A549 (cell line): ENCODE measurements at regions not wholly inside any gene's neighbourhood (a gene's known extent, or its start where the extent isn't known, plus 50 kb on each side); places are given as distances from the start of the nearest gene placed in this dataset.

ENCODE experiments used
- ATAC-seq, 2 experiments: fragments of 200-7000 bp in 1 of 2; fragments of >200 bp in 1 of 2; cut with Nextera tagmentation in 1 of 2; cut with Tn5 transposase in 1 of 2; 3 replicates each; pipeline versions ENCODE4 v1.8.0 to v1.9.1; 2018 to 2020; ENCODE audit warnings: mild to moderate bottlenecking in 1 of 2, moderate library complexity in 1 of 2
- CTCF ChIA-PET: fragments of 300-600 bp; sonication (Branson Sonifier 250); formaldehyde crosslinking; extraction: SDS; loops from one replicate; lab custom pipeline; 2021; ENCODE audit warnings: antibody characterized with exemption, inconsistent platforms; lab: Yijun Ruan, JAX
- POLR2A ChIA-PET: fragments of 350-600 bp; formaldehyde crosslinking; extraction: SDS; loops from one replicate; lab custom pipeline; 2021; ENCODE audit warnings: antibody characterized with exemption, inconsistent platforms; lab: Yijun Ruan, JAX
- DNase-seq, 2 experiments: peaks; one replicate each; pipeline versions ENCODE4 v3.0.0 to v3.0.0-alpha.2; 2011 to 2016; ENCODE audit warnings: low read depth in 1 of 2, low spot score in 1 of 2
- FAIRE-seq: peaks from 2 replicates; lab custom pipeline; 2011; peaks lifted over from hg19 to GRCh38; lab: Jason Lieb, UNC
- H3K27ac ChIP-seq, 2 experiments: fragments of >200 bp; sonication (Bioruptor Twin); formaldehyde crosslinking; 3 replicates each; pipeline ENCODE4 v1.5.1; 2016 to 2017
- H3K4me1 ChIP-seq: fragments of >200 bp; sonication (Bioruptor Twin); formaldehyde crosslinking; 3 replicates; pipeline ENCODE4 v1.6.1; 2016
- H3K4me2 ChIP-seq: fragments of >200 bp; sonication (Bioruptor Twin); formaldehyde crosslinking; 3 replicates; pipeline ENCODE4 v1.6.1; 2016
- H3K4me3 ChIP-seq: fragments of >200 bp; sonication (Bioruptor Twin); formaldehyde crosslinking; 3 replicates; pipeline ENCODE4 v1.5.1; 2016
- H3K9me3 ChIP-seq: fragments of >200 bp; sonication (Bioruptor Twin); formaldehyde crosslinking; 3 replicates; pipeline ENCODE4 v1.6.1; 2016
- CEBPB ChIP-seq, 2 experiments: fragments of >200 bp in 1 of 2; sonication (Bioruptor Twin) in 1 of 2; formaldehyde crosslinking in 1 of 2; IDR thresholded peaks; 2 replicates each; pipeline ENCODE4 v1.6.1; 2012 to 2016
- CHD2 ChIP-seq: fragments of 150-350 bp; IDR thresholded peaks from 2 replicates; pipeline ENCODE4 v1.6.1; 2014; ENCODE audit warnings: low read length; ENCODE audit not compliant: partially characterized antibody
- EHF ChIP-seq: fragments of 250-450 bp; sonication (Bioruptor Pico); IDR thresholded peaks from 2 replicates; pipeline ENCODE4 v1.5.0; 2020; ENCODE audit warnings: mild to moderate bottlenecking
- EHMT2 ChIP-seq: fragments of 200-600 bp; sonication (generic); IDR thresholded peaks from 2 replicates; pipeline ENCODE4 v1.6.1; 2016; ENCODE audit warnings: antibody characterized with exemption, low read depth, mild to moderate bottlenecking, moderate library complexity
- EP300 ChIP-seq, 2 experiments: fragments of >200 bp; sonication (Bioruptor Twin); formaldehyde crosslinking; IDR thresholded peaks; 2 replicates in 1 of 2; 3 replicates in 1 of 2; pipeline ENCODE4 v1.6.1; 2016 to 2017
- ESRRA ChIP-seq: fragments of 150-350 bp; IDR thresholded peaks from 2 replicates; pipeline ENCODE4 v1.6.1; 2014; ENCODE audit warnings: mild to moderate bottlenecking, low read length, borderline replicate concordance
- HEYL ChIP-seq: fragments of 250-450 bp; sonication (Bioruptor Pico); IDR thresholded peaks from 2 replicates; pipeline ENCODE4 v1.8.0; 2021; ENCODE audit warnings: mild to moderate bottlenecking, moderate library complexity
- HOXA7 ChIP-seq: fragments of 250-450 bp; sonication (Bioruptor Pico); IDR thresholded peaks from 2 replicates; pipeline ENCODE4 v1.5.0; 2020; ENCODE audit warnings: mild to moderate bottlenecking, moderate library complexity
- HOXB13 ChIP-seq: fragments of 250-450 bp; sonication (Bioruptor Pico); IDR thresholded peaks from 2 replicates; pipeline ENCODE4 v1.5.0; 2020; ENCODE audit warnings: low read depth, mild to moderate bottlenecking, moderate library complexity
- HOXB5 ChIP-seq: fragments of 250-450 bp; sonication (Bioruptor Pico); IDR thresholded peaks from 2 replicates; pipeline ENCODE4 v1.5.0; 2020; ENCODE audit warnings: mild to moderate bottlenecking, moderate library complexity
- JUNB ChIP-seq: fragments of >200 bp; sonication (Bioruptor Twin); formaldehyde crosslinking; IDR thresholded peaks from 2 replicates; pipeline ENCODE4 v1.6.1; 2016
- KDM5A ChIP-seq: fragments of 200-600 bp; sonication (generic); IDR thresholded peaks from 2 replicates; pipeline ENCODE4 v1.6.1; 2016; ENCODE audit warnings: antibody characterized with exemption, mild to moderate bottlenecking
- MAZ ChIP-seq: fragments of 150-350 bp; IDR thresholded peaks from 2 replicates; pipeline ENCODE4 v1.6.1; 2014; ENCODE audit warnings: antibody characterized with exemption, low read depth, low read length, borderline replicate concordance
- MYC ChIP-seq: IDR thresholded peaks from 2 replicates; pipeline ENCODE4 v1.6.1; 2012; ENCODE audit warnings: mild to moderate bottlenecking, inconsistent platforms, low read length, improper control_type of control experiment, borderline replicate concordance
- NFE2L2 ChIP-seq: fragments of 150-350 bp; conservative IDR thresholded peaks from 2 replicates; pipeline ENCODE4 v1.6.1; 2014; ENCODE audit warnings: low read length
- NPAS2 ChIP-seq: fragments of 250-450 bp; sonication (Bioruptor Pico); IDR thresholded peaks from 2 replicates; pipeline ENCODE4 v1.8.0; 2022; ENCODE audit warnings: mild to moderate bottlenecking, moderate library complexity, borderline replicate concordance
- NR3C1 ChIP-seq: fragments of >200 bp; sonication (Bioruptor Twin); formaldehyde crosslinking; IDR thresholded peaks from 3 replicates; pipeline ENCODE4 v1.6.1; 2017
- PHF8 ChIP-seq: fragments of 200-600 bp; sonication (generic); IDR thresholded peaks from 2 replicates; pipeline ENCODE4 v1.6.1; 2016; ENCODE audit warnings: low read depth, mild to moderate bottlenecking, antibody characterized with exemption, moderate library complexity, borderline replicate concordance
- POLR2A ChIP-seq: IDR thresholded peaks from 2 replicates; pipeline ENCODE4 v1.6.1; 2012; ENCODE audit warnings: mild to moderate bottlenecking, low read length
- RARB ChIP-seq: fragments of 250-450 bp; sonication (Bioruptor Pico); IDR thresholded peaks from 2 replicates; pipeline ENCODE4 v1.8.0; 2021; ENCODE audit warnings: mild to moderate bottlenecking, moderate library complexity
- SMC3 ChIP-seq: fragments of >200 bp; sonication (Bioruptor Twin); formaldehyde crosslinking; IDR thresholded peaks from 3 replicates; pipeline ENCODE4 v1.6.1; 2018; ENCODE audit warnings: inconsistent platforms
- TFCP2L1 ChIP-seq: fragments of 250-450 bp; sonication (Bioruptor Pico); IDR thresholded peaks from 2 replicates; pipeline ENCODE4 v1.5.0; 2021; ENCODE audit warnings: mild to moderate bottlenecking
- TP53 ChIP-seq: fragments of 250-450 bp; sonication (Bioruptor Pico); IDR thresholded peaks from 2 replicates; pipeline ENCODE4 v1.5.0; 2021; ENCODE audit warnings: mild to moderate bottlenecking, moderate library complexity
- ZC3H11A ChIP-seq: fragments of 450-650 bp; IDR thresholded peaks from 2 replicates; pipeline ENCODE4 v1.6.1; 2014; ENCODE audit warnings: antibody characterized with exemption, mild to moderate bottlenecking
- ZFP36 ChIP-seq: fragments of 450-650 bp; IDR thresholded peaks from 2 replicates; pipeline ENCODE4 v1.6.1; 2014; ENCODE audit warnings: borderline replicate concordance; ENCODE audit not compliant: partially characterized antibody
- ZNF302 ChIP-seq: fragments of 250-450 bp; sonication (Bioruptor Pico); IDR thresholded peaks from 2 replicates; pipeline ENCODE4 v1.9.0; 2021; ENCODE audit warnings: inconsistent platforms, mild to moderate bottlenecking, moderate library complexity
- WGBS: methylation state at CpG from one replicate; pipeline ENCODE4 v1.1.6; 2017; ENCODE audit errors: missing lambda C conversion rate; 5-methylcytosine and 5-hydroxymethylcytosine counted together
- TF ChIP-seq, protein P1 (sequence below): IDR thresholded peaks from 2 replicates; pipeline ENCODE4 v1.6.1; 2012
- TF ChIP-seq, protein P2 (sequence below): IDR thresholded peaks from 2 replicates; pipeline ENCODE4 v1.6.1; 2012
- TF ChIP-seq, protein P3 (sequence below): fragments of 450-650 bp; IDR thresholded peaks from 2 replicates; pipeline ENCODE4 v1.6.1; 2014; ENCODE audit warnings: antibody characterized with exemption
- TF ChIP-seq, protein P4 (sequence below): fragments of >200 bp; sonication (Bioruptor Twin); formaldehyde crosslinking; IDR thresholded peaks from 2 replicates; pipeline ENCODE4 v1.6.1; 2016
- TF ChIP-seq, protein P5 (sequence below): fragments of 150-350 bp; IDR thresholded peaks from 2 replicates; pipeline ENCODE4 v1.6.1; 2014; ENCODE audit warnings: low read depth, mild to moderate bottlenecking, low read length

DNA sequence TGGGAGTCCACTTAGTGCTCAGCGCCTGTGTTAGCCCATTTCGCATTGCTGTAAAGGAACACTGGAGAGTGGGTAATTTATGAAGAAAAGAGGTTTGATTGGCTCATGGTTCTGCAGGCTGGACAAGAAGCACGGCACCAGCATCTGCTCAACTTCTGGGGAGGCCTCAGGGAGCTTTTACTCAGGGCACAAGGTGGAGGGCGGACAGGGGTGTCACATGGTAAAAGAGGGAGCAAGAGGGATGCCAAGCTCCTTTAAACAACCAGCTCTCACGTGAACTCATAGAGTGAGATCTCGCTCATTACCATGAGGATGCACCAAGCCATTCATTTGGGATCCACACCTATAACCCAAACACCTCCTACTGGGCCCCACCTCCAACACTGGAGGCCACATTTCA, 181.4 kb upstream of the TLE3 start:
- no peak overlapping the region for H3K27ac ChIP-seq
- FAIRE-seq (no peak), ATAC-seq (no peak), DNase-seq (no peak)
- POLR2A ChIA-PET, result no interaction called here
- TF ChIP-seq, protein P1, sequence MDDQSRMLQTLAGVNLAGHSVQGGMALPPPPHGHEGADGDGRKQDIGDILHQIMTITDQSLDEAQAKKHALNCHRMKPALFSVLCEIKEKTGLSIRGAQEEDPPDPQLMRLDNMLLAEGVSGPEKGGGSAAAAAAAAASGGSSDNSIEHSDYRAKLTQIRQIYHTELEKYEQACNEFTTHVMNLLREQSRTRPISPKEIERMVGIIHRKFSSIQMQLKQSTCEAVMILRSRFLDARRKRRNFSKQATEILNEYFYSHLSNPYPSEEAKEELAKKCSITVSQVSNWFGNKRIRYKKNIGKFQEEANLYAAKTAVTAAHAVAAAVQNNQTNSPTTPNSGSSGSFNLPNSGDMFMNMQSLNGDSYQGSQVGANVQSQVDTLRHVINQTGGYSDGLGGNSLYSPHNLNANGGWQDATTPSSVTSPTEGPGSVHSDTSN, result no peak
- TF ChIP-seq ZFP36 (no peak), EHMT2 (no peak), MAZ (no peak), CHD2 (no peak), MYC (no peak), HOXA7 (CRISPR knock-in tag) (no peak), TP53 (CRISPR knock-in tag) (no peak), KDM5A (no peak), NPAS2 (CRISPR knock-in tag) (no peak), ZNF302 (CRISPR knock-in tag) (no peak), HEYL (CRISPR knock-in tag) (no peak), EHF (no peak), NR3C1 (no peak), JUNB (no peak), PHF8 (no peak), ESRRA (no peak)
- TF ChIP-seq, protein P2, sequence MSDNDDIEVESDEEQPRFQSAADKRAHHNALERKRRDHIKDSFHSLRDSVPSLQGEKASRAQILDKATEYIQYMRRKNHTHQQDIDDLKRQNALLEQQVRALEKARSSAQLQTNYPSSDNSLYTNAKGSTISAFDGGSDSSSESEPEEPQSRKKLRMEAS, result no peak
- TF ChIP-seq, protein P3, sequence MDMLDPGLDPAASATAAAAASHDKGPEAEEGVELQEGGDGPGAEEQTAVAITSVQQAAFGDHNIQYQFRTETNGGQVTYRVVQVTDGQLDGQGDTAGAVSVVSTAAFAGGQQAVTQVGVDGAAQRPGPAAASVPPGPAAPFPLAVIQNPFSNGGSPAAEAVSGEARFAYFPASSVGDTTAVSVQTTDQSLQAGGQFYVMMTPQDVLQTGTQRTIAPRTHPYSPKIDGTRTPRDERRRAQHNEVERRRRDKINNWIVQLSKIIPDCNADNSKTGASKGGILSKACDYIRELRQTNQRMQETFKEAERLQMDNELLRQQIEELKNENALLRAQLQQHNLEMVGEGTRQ, result no peak
- TF ChIP-seq, protein P4, sequence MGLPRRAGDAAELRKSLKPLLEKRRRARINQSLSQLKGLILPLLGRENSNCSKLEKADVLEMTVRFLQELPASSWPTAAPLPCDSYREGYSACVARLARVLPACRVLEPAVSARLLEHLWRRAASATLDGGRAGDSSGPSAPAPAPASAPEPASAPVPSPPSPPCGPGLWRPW, result no peak
- H3K4me2 ChIP-seq, result no peak overlapping the region
- CTCF ChIA-PET, result no interaction called here
- H3K4me3 ChIP-seq, result no peak overlapping the region
- H3K9me3 ChIP-seq, result no peaks in the 10 kb centered on the region
- H3K4me1 ChIP-seq, result peaks cover 10% of the 10 kb centered on the region; the same call in 2 of the 3 replicates
- 81% methylated on average over 6 of the region's 6 CpGs for WGBS

DNA sequence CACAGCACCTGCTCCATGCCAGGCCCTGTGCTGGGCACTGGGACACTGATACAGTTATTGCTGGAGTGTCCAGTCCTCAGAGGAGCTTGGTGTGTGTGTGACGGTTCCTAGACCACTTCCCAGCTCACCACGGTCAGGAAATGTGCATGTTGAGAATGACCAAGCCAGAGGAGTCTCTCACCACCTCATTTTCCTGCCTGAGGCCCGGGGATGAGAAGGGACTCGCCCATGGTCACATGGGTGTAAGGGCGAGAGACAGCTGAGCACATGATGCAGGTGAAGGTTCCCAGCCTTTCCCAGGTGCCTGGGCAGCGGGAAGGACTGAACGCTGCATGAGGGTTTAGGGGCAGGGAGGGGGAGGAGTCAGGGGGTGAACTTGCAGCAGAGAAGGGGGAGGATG, 180.9 kb upstream of the TLE3 start:
- TF ChIP-seq HOXB13 (no peak), ZC3H11A (no peak), RARB (no peak), HOXB5 (CRISPR knock-in tag) (no peak), NFE2L2 (no peak), HOXA7 (CRISPR knock-in tag) (no peak), EP300 (IDR thresholded peaks at IDR 0.05) (no peak), MAZ (no peak), CEBPB (IDR thresholded peaks at IDR 0.05) (no peak), SMC3 (no peak), POLR2A (no peak), TFCP2L1 (CRISPR knock-in tag) (no peak), EHMT2 (no peak)
- TF ChIP-seq, protein P2, result no peak
- TF ChIP-seq, protein P5, sequence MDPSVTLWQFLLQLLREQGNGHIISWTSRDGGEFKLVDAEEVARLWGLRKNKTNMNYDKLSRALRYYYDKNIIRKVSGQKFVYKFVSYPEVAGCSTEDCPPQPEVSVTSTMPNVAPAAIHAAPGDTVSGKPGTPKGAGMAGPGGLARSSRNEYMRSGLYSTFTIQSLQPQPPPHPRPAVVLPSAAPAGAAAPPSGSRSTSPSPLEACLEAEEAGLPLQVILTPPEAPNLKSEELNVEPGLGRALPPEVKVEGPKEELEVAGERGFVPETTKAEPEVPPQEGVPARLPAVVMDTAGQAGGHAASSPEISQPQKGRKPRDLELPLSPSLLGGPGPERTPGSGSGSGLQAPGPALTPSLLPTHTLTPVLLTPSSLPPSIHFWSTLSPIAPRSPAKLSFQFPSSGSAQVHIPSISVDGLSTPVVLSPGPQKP, result no peak
- WGBS, result 66% methylated on average over 5 of the region's 7 CpGs
- FAIRE-seq, result no peak
- Histone ChIP-seq H3K4me2 (no peak overlapping the region), H3K4me3 (no peak overlapping the region), H3K4me1 (peaks cover 10% of the 10 kb centered on the region; the same call in 2 of the 3 replicates), H3K9me3 (no peaks in the 10 kb centered on the region), H3K27ac (no peak overlapping the region; a peak in 1 of 6 replicates)
- no peak for ATAC-seq
- no peak for DNase-seq
- ChIA-PET CTCF (interaction anchor here (0.6 to 1.1 kb wide), 4 partner anchors 7 to 776 kb away, joined by 3 to 4 read pairs (median 4); no protein-coding TSS in a partner anchor), POLR2A (no interaction called here)
